Tibial nerve (tissue), 4 donors: ENCODE measurements at regions not wholly inside any gene's neighbourhood (a gene's known extent, or its start where the extent isn't known, plus 50 kb on each side); places are given as distances from the start of the nearest gene placed in this dataset.

Source experiments
- CTCF ChIP-seq, 5 experiments: fragments of 200-600 bp in 3 of 5; fragments of 450-650 bp in 2 of 5; sonication (generic) in 3 of 5; IDR thresholded peaks; one replicate each; pipeline ENCODE4 v1.5.1; 2016 to 2019; ENCODE audit warnings: antibody characterized with exemption in 5 of 5, mild to moderate bottlenecking in 3 of 5, moderate library complexity in 2 of 5
- EP300 ChIP-seq, 2 donors: sonication (generic); formaldehyde crosslinking; IDR thresholded peaks; one replicate each; pipeline ENCODE4 v1.6.1; 2017; ENCODE audit warnings: antibody characterized with exemption in 2 of 2, mild to moderate bottlenecking in 1 of 2
- POLR2A ChIP-seq, 2 donors: fragments of 450-650 bp; IDR thresholded peaks; one replicate each; pipeline ENCODE4 v1.6.1; 2017; ENCODE audit warnings: antibody characterized with exemption in 2 of 2, mild to moderate bottlenecking in 2 of 2, moderate library complexity in 2 of 2

- TF ChIP-seq CTCF (IDR thresholded peaks at IDR 0.05) (no peak), POLR2A (IDR thresholded peaks at IDR 0.05) (no peak), EP300 (IDR thresholded peaks at IDR 0.05) (no peak)
Measured at GRCh38 chr1:234782105-234782751, 172.2 kb upstream of the IRF2BP2 start.
